SK-N-SH (cell line): ENCODE measurements at regions not wholly inside any gene's neighbourhood (a gene's known extent, or its start where the extent isn't known, plus 50 kb on each side); places are given as distances from the start of the nearest gene placed in this dataset.

ENCODE experiments used
- CTCF ChIA-PET: fragments of 300-600, 350-600 bp; formaldehyde crosslinking; extraction: SDS; loops from one replicate; lab custom pipeline; 2021; lab: Yijun Ruan, JAX
- POLR2A ChIA-PET: fragments of 350-600 bp; sonication (Branson Sonifier 250); formaldehyde crosslinking; extraction: SDS; loops from one replicate; lab custom pipeline; 2020; ENCODE audit warnings: antibody characterized with exemption, inconsistent platforms; lab: Yijun Ruan, JAX
- DNase-seq: peaks from one replicate; pipeline ENCODE4 v3.0.0; 2012
- H2AFZ ChIP-seq: fragments of 200-600 bp; sonication (generic); 2 replicates; pipeline ENCODE4 v1.8.1; 2016; ENCODE audit warnings: antibody characterized with exemption, mild to moderate bottlenecking, low read depth
- H3F3A ChIP-seq: fragments of 200-600 bp; sonication (generic); replicated peaks from 2 replicates; pipeline ENCODE3; 2016; ENCODE audit warnings: antibody characterized with exemption, mild to moderate bottlenecking; ENCODE audit not compliant: insufficient read depth
- H3K27ac ChIP-seq, 2 experiments: fragments of 200-500 bp in 1 of 2; fragments of 200-600 bp in 1 of 2; sonication (Bioruptor generic) in 1 of 2; sonication (generic), shearing (Covaris generic) in 1 of 2; 2 replicates each; pipeline versions ENCODE4 v1.5.1 to v1.6.1; 2014 to 2016; ENCODE audit warnings: low read depth in 2 of 2, inconsistent platforms in 1 of 2, low read length in 1 of 2, mild to moderate bottlenecking in 1 of 2, mixed read lengths in 1 of 2
- H3K27me3 ChIP-seq: fragments of 200-600 bp; sonication (generic), shearing (Covaris generic); 2 replicates; pipeline ENCODE4 v1.6.1; 2016; ENCODE audit warnings: mixed run types; ENCODE audit not compliant: insufficient read depth
- H3K36me3 ChIP-seq, 2 experiments: fragments of 200-500 bp in 1 of 2; fragments of 200-600 bp in 1 of 2; sonication (Bioruptor generic) in 1 of 2; sonication (generic) in 1 of 2; replicated peaks in 1 of 2; 2 replicates each; pipeline versions ENCODE3 to v1.5.1; 2014 to 2016; ENCODE audit warnings: low read length in 1 of 2, mild to moderate bottlenecking in 1 of 2; ENCODE audit not compliant: insufficient read depth in 2 of 2, control insufficient read depth in 1 of 2
- H3K4me1 ChIP-seq, 2 experiments: fragments of 200-500 bp in 1 of 2; fragments of 200-600 bp in 1 of 2; sonication (Bioruptor generic) in 1 of 2; sonication (generic), shearing (Covaris generic) in 1 of 2; 2 replicates each; pipeline versions ENCODE4 v1.5.1 to v1.6.1; 2014 to 2016; ENCODE audit warnings: low read depth in 1 of 2, low read length in 1 of 2, mixed run types in 1 of 2; ENCODE audit not compliant: insufficient read depth in 2 of 2, control insufficient read depth in 1 of 2
- H3K4me2 ChIP-seq: fragments of 200-600 bp; sonication (generic), shearing (Covaris generic); 2 replicates; pipeline ENCODE4 v1.6.1; 2017; ENCODE audit warnings: mixed run types
- H3K4me3 ChIP-seq, 2 experiments: fragments of 200-500 bp in 1 of 2; fragments of 200-600 bp in 1 of 2; sonication (Bioruptor generic) in 1 of 2; sonication (generic), shearing (Covaris generic) in 1 of 2; 2 replicates each; pipeline versions ENCODE4 v1.5.1 to v1.8.1; 2014 to 2016; ENCODE audit warnings: low read depth in 2 of 2, inconsistent platforms in 1 of 2, low read length in 1 of 2, mild to moderate bottlenecking in 1 of 2, mixed read lengths in 1 of 2, moderate library complexity in 1 of 2
- H3K79me2 ChIP-seq: fragments of 200-600 bp; sonication (generic); 2 replicates; pipeline ENCODE4 v1.8.1; 2017; ENCODE audit warnings: mild to moderate bottlenecking; ENCODE audit not compliant: insufficient read depth
- H3K9ac ChIP-seq: fragments of 200-600 bp; sonication (generic); 2 replicates; pipeline ENCODE4 v1.6.1; 2017; ENCODE audit warnings: mixed run types
- H3K9me2 ChIP-seq: fragments of 200-600 bp; sonication (generic); 2 replicates; pipeline ENCODE4 v1.6.1; 2017; ENCODE audit warnings: mixed run types
- H3K9me3 ChIP-seq: fragments of 200-600 bp; sonication (generic); 2 replicates; pipeline ENCODE4 v1.6.1; 2017; ENCODE audit warnings: mixed run types, mild to moderate bottlenecking, moderate library complexity
- H4K20me1 ChIP-seq: fragments of 200-600 bp; sonication (generic); 2 replicates; pipeline ENCODE4 v1.6.1; 2017; ENCODE audit warnings: mild to moderate bottlenecking, mixed run types; ENCODE audit not compliant: insufficient read depth
- ELF1 ChIP-seq: IDR thresholded peaks from 2 replicates; pipeline ENCODE4 v1.4.0; 2012
- EP300 ChIP-seq, 2 experiments: IDR thresholded peaks; 2 replicates each; pipeline versions ENCODE4 v1.4.0 to v1.6.1; 2012; ENCODE audit warnings: borderline replicate concordance in 1 of 2, low read depth in 1 of 2, low read length in 1 of 2
- GATA2 ChIP-seq: sonication (generic); formaldehyde crosslinking; IDR thresholded peaks from 2 replicates; pipeline ENCODE4 v1.5.0; 2020; ENCODE audit warnings: mild to moderate bottlenecking, missing genetic modification reagents
- JUND ChIP-seq: IDR thresholded peaks from 2 replicates; pipeline ENCODE4 v1.4.0; 2012
- NFIC ChIP-seq: IDR thresholded peaks from 2 replicates; pipeline ENCODE4 v1.4.0; 2012; ENCODE audit warnings: borderline replicate concordance
- PBX3 ChIP-seq: IDR thresholded peaks from 2 replicates; pipeline ENCODE4; 2012
- RAD21 ChIP-seq: IDR thresholded peaks from 2 replicates; pipeline ENCODE4 v1.6.1; 2012; ENCODE audit warnings: mild to moderate bottlenecking, low read length
- RCOR1 ChIP-seq: fragments of 150-350 bp; IDR thresholded peaks from 2 replicates; pipeline ENCODE4 v1.6.1; 2017; ENCODE audit warnings: antibody characterized with exemption, low read length
- RFX5 ChIP-seq: IDR thresholded peaks from 2 replicates; pipeline ENCODE4 v1.6.1; 2012; ENCODE audit warnings: mild to moderate bottlenecking, improper control_type of control experiment, low read length
- RXRA ChIP-seq: IDR thresholded peaks from 2 replicates; pipeline ENCODE4 v1.4.0; 2012; ENCODE audit warnings: low read depth, mild to moderate bottlenecking, borderline replicate concordance
- TAF1 ChIP-seq: IDR thresholded peaks from 2 replicates; pipeline ENCODE4 v1.6.1; 2012; ENCODE audit warnings: low read depth, mild to moderate bottlenecking, low read length, moderate library complexity, borderline replicate concordance
- YY1 ChIP-seq: IDR thresholded peaks from 2 replicates; pipeline ENCODE4 v1.4.0; 2012; ENCODE audit warnings: low read depth, mild to moderate bottlenecking
- WGBS: methylation state at CpG from one replicate; pipeline ENCODE4 v1.1.6; 2017; ENCODE audit warnings: low lambda C conversion rate; 5-methylcytosine and 5-hydroxymethylcytosine counted together
- TF ChIP-seq, protein P1 (sequence below): IDR thresholded peaks from 2 replicates; pipeline ENCODE4 v1.4.0; 2012; ENCODE audit warnings: low read depth, borderline replicate concordance
- TF ChIP-seq, protein P2 (sequence below): IDR thresholded peaks from 2 replicates; pipeline ENCODE4 v1.6.1; 2012; ENCODE audit warnings: mild to moderate bottlenecking, low read depth, low read length, moderate library complexity
- TF ChIP-seq, protein P3 (sequence below): fragments of 150-350 bp; IDR thresholded peaks from 2 replicates; pipeline ENCODE4 v1.6.1; 2016; ENCODE audit warnings: mild to moderate bottlenecking, low read depth, low read length

DNA sequence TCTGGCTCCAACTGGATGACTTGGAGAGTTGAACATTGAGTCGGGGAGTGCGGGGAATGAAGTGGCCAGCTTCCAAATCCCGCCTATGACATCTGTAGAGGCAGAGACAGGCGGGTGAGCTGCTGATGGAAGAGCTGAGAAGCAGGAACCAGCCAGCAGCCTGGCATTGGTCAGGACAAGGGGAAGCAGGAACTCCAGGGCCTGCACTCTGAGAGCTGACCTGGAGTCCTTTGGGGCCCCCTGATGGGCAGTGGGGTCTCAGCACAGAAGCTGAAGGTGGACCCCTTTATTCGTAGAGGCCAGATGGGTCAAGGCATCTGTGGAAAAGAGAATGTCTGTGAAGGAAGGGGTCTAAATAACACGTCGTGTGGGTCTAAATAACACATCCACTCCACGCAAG, 57.0 kb downstream of the SEC61G start:
- POLR2A ChIA-PET, result no interaction called here
- H3K9me2 ChIP-seq, result no peaks in the 10 kb centered on the region
- H3K4me1 ChIP-seq, result no peaks in the 10 kb centered on the region; a peak in 1 of 4 replicates
- no peaks in the 10 kb centered on the region for H3K9me3 ChIP-seq
- no peaks in the 10 kb centered on the region for H4K20me1 ChIP-seq
- H3K4me2 ChIP-seq, result no peak overlapping the region
- no peaks in the 10 kb centered on the region for H3K27me3 ChIP-seq
- H3K4me3 ChIP-seq, result no peak overlapping the region
- TF ChIP-seq RXRA, result no peak
- TF ChIP-seq, protein P1, sequence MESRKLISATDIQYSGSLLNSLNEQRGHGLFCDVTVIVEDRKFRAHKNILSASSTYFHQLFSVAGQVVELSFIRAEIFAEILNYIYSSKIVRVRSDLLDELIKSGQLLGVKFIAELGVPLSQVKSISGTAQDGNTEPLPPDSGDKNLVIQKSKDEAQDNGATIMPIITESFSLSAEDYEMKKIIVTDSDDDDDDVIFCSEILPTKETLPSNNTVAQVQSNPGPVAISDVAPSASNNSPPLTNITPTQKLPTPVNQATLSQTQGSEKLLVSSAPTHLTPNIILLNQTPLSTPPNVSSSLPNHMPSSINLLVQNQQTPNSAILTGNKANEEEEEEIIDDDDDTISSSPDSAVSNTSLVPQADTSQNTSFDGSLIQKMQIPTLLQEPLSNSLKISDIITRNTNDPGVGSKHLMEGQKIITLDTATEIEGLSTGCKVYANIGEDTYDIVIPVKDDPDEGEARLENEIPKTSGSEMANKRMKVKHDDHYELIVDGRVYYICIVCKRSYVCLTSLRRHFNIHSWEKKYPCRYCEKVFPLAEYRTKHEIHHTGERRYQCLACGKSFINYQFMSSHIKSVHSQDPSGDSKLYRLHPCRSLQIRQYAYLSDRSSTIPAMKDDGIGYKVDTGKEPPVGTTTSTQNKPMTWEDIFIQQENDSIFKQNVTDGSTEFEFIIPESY, result no peak
- TF ChIP-seq ELF1, result no peak
- TF ChIP-seq YY1, result no peak
- TF ChIP-seq, protein P2, sequence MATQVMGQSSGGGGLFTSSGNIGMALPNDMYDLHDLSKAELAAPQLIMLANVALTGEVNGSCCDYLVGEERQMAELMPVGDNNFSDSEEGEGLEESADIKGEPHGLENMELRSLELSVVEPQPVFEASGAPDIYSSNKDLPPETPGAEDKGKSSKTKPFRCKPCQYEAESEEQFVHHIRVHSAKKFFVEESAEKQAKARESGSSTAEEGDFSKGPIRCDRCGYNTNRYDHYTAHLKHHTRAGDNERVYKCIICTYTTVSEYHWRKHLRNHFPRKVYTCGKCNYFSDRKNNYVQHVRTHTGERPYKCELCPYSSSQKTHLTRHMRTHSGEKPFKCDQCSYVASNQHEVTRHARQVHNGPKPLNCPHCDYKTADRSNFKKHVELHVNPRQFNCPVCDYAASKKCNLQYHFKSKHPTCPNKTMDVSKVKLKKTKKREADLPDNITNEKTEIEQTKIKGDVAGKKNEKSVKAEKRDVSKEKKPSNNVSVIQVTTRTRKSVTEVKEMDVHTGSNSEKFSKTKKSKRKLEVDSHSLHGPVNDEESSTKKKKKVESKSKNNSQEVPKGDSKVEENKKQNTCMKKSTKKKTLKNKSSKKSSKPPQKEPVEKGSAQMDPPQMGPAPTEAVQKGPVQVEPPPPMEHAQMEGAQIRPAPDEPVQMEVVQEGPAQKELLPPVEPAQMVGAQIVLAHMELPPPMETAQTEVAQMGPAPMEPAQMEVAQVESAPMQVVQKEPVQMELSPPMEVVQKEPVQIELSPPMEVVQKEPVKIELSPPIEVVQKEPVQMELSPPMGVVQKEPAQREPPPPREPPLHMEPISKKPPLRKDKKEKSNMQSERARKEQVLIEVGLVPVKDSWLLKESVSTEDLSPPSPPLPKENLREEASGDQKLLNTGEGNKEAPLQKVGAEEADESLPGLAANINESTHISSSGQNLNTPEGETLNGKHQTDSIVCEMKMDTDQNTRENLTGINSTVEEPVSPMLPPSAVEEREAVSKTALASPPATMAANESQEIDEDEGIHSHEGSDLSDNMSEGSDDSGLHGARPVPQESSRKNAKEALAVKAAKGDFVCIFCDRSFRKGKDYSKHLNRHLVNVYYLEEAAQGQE, result no peak
- no peak for TF ChIP-seq TAF1
- no peak for TF ChIP-seq NFIC
- no peak for TF ChIP-seq RFX5
- no peak for TF ChIP-seq JUND
- no peak for TF ChIP-seq RAD21
- no peak for TF ChIP-seq RCOR1
- TF ChIP-seq, protein P3, sequence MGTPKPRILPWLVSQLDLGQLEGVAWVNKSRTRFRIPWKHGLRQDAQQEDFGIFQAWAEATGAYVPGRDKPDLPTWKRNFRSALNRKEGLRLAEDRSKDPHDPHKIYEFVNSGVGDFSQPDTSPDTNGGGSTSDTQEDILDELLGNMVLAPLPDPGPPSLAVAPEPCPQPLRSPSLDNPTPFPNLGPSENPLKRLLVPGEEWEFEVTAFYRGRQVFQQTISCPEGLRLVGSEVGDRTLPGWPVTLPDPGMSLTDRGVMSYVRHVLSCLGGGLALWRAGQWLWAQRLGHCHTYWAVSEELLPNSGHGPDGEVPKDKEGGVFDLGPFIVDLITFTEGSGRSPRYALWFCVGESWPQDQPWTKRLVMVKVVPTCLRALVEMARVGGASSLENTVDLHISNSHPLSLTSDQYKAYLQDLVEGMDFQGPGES, result no peak
- TF ChIP-seq GATA2 (CRISPR knock-in tag), result no peak
- TF ChIP-seq EP300 (IDR thresholded peaks at IDR 0.05; ENCODE audit: borderline replicate concordance in 1 of 2, low read depth in 1 of 2, low read length in 1 of 2), result no peak
- no peak for TF ChIP-seq PBX3
- no peaks in the 10 kb centered on the region for H3F3A ChIP-seq
- WGBS, result 54% methylated on average over 8 of the region's 8 CpGs
- no peak overlapping the region for H2AFZ ChIP-seq
- no peak overlapping the region for H3K27ac ChIP-seq
- CTCF ChIA-PET, result interaction anchor here (0.7 kb wide), 1 partner anchor 38 kb away, joined by 3 read pairs; no protein-coding TSS in a partner anchor
- DNase-seq, result no peak
- no peak overlapping the region for H3K9ac ChIP-seq
- H3K79me2 ChIP-seq, result no peaks in the 10 kb centered on the region
- H3K36me3 ChIP-seq, result no peaks in the 10 kb centered on the region
